ENCODE measurements at regions not wholly inside any gene's neighbourhood (a gene's known extent, or its start where the extent isn't known, plus 50 kb on each side); places are given as distances from the start of the nearest gene placed in this dataset.

GRCh38 chr5:85741972-85742371 lies 875.8 kb upstream of the COX7C start:
- no peaks in the 10 kb centered on the region for H3K36me3 Mint-ChIP-seq (ENCODE audit: insufficient read depth)
- no peak for DNase-seq (ENCODE audit: low spot score, unreplicated experiment)
- H3K27ac Mint-ChIP-seq, result no peak overlapping the region
- H3K4me1 Mint-ChIP-seq (ENCODE audit: low read depth), result no peaks in the 10 kb centered on the region
- no peak for TF ChIP-seq CTCF (IDR thresholded peaks at IDR 0.05; ENCODE audit: unreplicated experiment)
- peaks cover 12% of the 10 kb centered on the region for H3K9me3 Mint-ChIP-seq (ENCODE audit: low read depth)
- H3K27me3 Mint-ChIP-seq, result no peaks in the 10 kb centered on the region
- H3K4me3 Mint-ChIP-seq (ENCODE audit: low read depth), result no peak overlapping the region

- H3K4me3 Mint-ChIP-seq (ENCODE audit: low read depth), result no peak overlapping the region
- DNase-seq (ENCODE audit: low spot score, unreplicated experiment), result no peak
- no peak for TF ChIP-seq CTCF (IDR thresholded peaks at IDR 0.05; ENCODE audit: unreplicated experiment)
- no peaks in the 10 kb centered on the region for H3K36me3 Mint-ChIP-seq (ENCODE audit: insufficient read depth)
- H3K27me3 Mint-ChIP-seq, result no peaks in the 10 kb centered on the region
- no peaks in the 10 kb centered on the region for H3K4me1 Mint-ChIP-seq (ENCODE audit: low read depth)
- H3K9me3 Mint-ChIP-seq (ENCODE audit: low read depth), result peaks cover 6% of the 10 kb centered on the region
- H3K27ac Mint-ChIP-seq, result no peak overlapping the region
Observed at GRCh38 chr5:85760519-85760918, 857.2 kb upstream of the COX7C start.

- DNase-seq (ENCODE audit: low spot score, unreplicated experiment), result no peak
- Mint-ChIP-seq H3K4me1 (ENCODE audit: low read depth) (no peaks in the 10 kb centered on the region), H3K36me3 (ENCODE audit: insufficient read depth) (peaks cover 2% of the 10 kb centered on the region), H3K27ac (no peak overlapping the region), H3K9me3 (ENCODE audit: low read depth) (peaks cover 34% of the 10 kb centered on the region), H3K27me3 (no peaks in the 10 kb centered on the region), H3K4me3 (ENCODE audit: low read depth) (no peak overlapping the region)
- TF ChIP-seq CTCF (IDR thresholded peaks at IDR 0.05; ENCODE audit: unreplicated experiment), result no peak
Observed at GRCh38 chr5:85769347-85769746, 848.4 kb upstream of the COX7C start.

- H3K4me3 Mint-ChIP-seq (ENCODE audit: low read depth), result no peak overlapping the region
- H3K4me1 Mint-ChIP-seq (ENCODE audit: low read depth), result no peaks in the 10 kb centered on the region
- no peak for DNase-seq (ENCODE audit: low spot score, unreplicated experiment)
Observed at GRCh38 chr5:85784746-85785145, 833.0 kb upstream of the COX7C start.

GRCh38 chr5:85813146-85813545 lies 804.6 kb upstream of the COX7C start:
- Mint-ChIP-seq H3K27me3 (no peaks in the 10 kb centered on the region), H3K27ac (no peak overlapping the region), H3K9me3 (ENCODE audit: low read depth) (no peaks in the 10 kb centered on the region), H3K4me1 (ENCODE audit: low read depth) (peaks cover 6% of the 10 kb centered on the region), H3K4me3 (ENCODE audit: low read depth) (no peak overlapping the region), H3K36me3 (ENCODE audit: insufficient read depth) (no peaks in the 10 kb centered on the region)
- no peak for DNase-seq (ENCODE audit: low spot score, unreplicated experiment)
- no peak for TF ChIP-seq CTCF (IDR thresholded peaks at IDR 0.05; ENCODE audit: unreplicated experiment)

More at GRCh38 chr5:85784746-85785145, 833.0 kb upstream of the COX7C start:
- Mint-ChIP-seq H3K27me3 (no peaks in the 10 kb centered on the region), H3K36me3 (ENCODE audit: insufficient read depth) (no peaks in the 10 kb centered on the region), H3K9me3 (ENCODE audit: low read depth) (no peaks in the 10 kb centered on the region), H3K27ac (no peak overlapping the region)
- no peak for TF ChIP-seq CTCF (IDR thresholded peaks at IDR 0.05; ENCODE audit: unreplicated experiment)

Measured in progenitor cell of endocrine pancreas (in vitro differentiated cells).